ENCODE measurements at regions not wholly inside any gene's neighbourhood (a gene's known extent, or its start where the extent isn't known, plus 50 kb on each side); places are given as distances from the start of the nearest gene placed in this dataset.

- peak in 3 of 6 donors; percentile 14 to 77 (median 37) for DNase-seq (ENCODE audit: low read depth in 4 of 6, low spot score in 6 of 6)
- H3K9me3 ChIP-seq (ENCODE audit: control insufficient read depth, insufficient read depth, low read length) = no peaks in the 10 kb centered on the region
- H3K27ac ChIP-seq (ENCODE audit: low read depth, low read length) = no peak overlapping the region
- no peaks in the 10 kb centered on the region for H3K27me3 ChIP-seq (ENCODE audit: control insufficient read depth, insufficient read depth, low read length)
- WGBS (ENCODE audit: insufficient coverage) = no CpG with 5 or more reads among the region's 5 CpGs
- H3K36me3 ChIP-seq (ENCODE audit: control insufficient read depth, insufficient read depth, low read length) = no peaks in the 10 kb centered on the region
- no peak overlapping the region for H3K4me3 ChIP-seq (ENCODE audit: low read depth, low read length)
- no peaks in the 10 kb centered on the region for H3K4me1 ChIP-seq (ENCODE audit: control insufficient read depth, insufficient read depth, low read length)
Observed at GRCh38 chr4:180947425-180947824, 1295.8 kb upstream of the TENM3 start.

GRCh38 chr4:180949424-180950213 lies 1293.6 kb upstream of the TENM3 start:
- Histone ChIP-seq H3K27ac (ENCODE audit: low read depth, low read length) (no peak overlapping the region), H3K27me3 (ENCODE audit: control insufficient read depth, insufficient read depth, low read length) (no peaks in the 10 kb centered on the region), H3K9me3 (ENCODE audit: control insufficient read depth, insufficient read depth, low read length) (no peaks in the 10 kb centered on the region), H3K36me3 (ENCODE audit: control insufficient read depth, insufficient read depth, low read length) (no peaks in the 10 kb centered on the region), H3K4me3 (ENCODE audit: low read depth, low read length) (no peak overlapping the region), H3K4me1 (ENCODE audit: control insufficient read depth, insufficient read depth, low read length) (no peaks in the 10 kb centered on the region)
- DNase-seq (ENCODE audit: low read depth in 4 of 6, low spot score in 6 of 6) = no peak
- WGBS (ENCODE audit: insufficient coverage) = no CpG with 5 or more reads among the region's 7 CpGs

- H3K4me3 ChIP-seq (ENCODE audit: low read depth, low read length) = no peak overlapping the region
- no peaks in the 10 kb centered on the region for H3K9me3 ChIP-seq (ENCODE audit: control insufficient read depth, insufficient read depth, low read length)
- no peaks in the 10 kb centered on the region for H3K27me3 ChIP-seq (ENCODE audit: control insufficient read depth, insufficient read depth, low read length)
- no peak for DNase-seq (ENCODE audit: low read depth in 4 of 6, low spot score in 6 of 6)
- no peaks in the 10 kb centered on the region for H3K36me3 ChIP-seq (ENCODE audit: control insufficient read depth, insufficient read depth, low read length)
- no CpG with 5 or more reads among the region's 1 CpG for WGBS (ENCODE audit: insufficient coverage)
- no peak overlapping the region for H3K27ac ChIP-seq (ENCODE audit: low read depth, low read length)
- no peaks in the 10 kb centered on the region for H3K4me1 ChIP-seq (ENCODE audit: control insufficient read depth, insufficient read depth, low read length)
Observed at GRCh38 chr4:180950377-180950776, 1292.8 kb upstream of the TENM3 start.

- Histone ChIP-seq H3K4me1 (ENCODE audit: control insufficient read depth, insufficient read depth, low read length) (no peaks in the 10 kb centered on the region), H3K27me3 (ENCODE audit: control insufficient read depth, insufficient read depth, low read length) (no peaks in the 10 kb centered on the region), H3K9me3 (ENCODE audit: control insufficient read depth, insufficient read depth, low read length) (no peaks in the 10 kb centered on the region), H3K27ac (ENCODE audit: low read depth, low read length) (no peak overlapping the region), H3K36me3 (ENCODE audit: control insufficient read depth, insufficient read depth, low read length) (no peaks in the 10 kb centered on the region), H3K4me3 (ENCODE audit: low read depth, low read length) (no peak overlapping the region)
- peak in 1 of 6 donors; percentile 26 for DNase-seq (ENCODE audit: low read depth in 4 of 6, low spot score in 6 of 6)
- no CpG with 5 or more reads among the region's 2 CpGs for WGBS (ENCODE audit: insufficient coverage)
Observed at GRCh38 chr4:180951312-180951711, 1291.9 kb upstream of the TENM3 start.

- no peak for DNase-seq (ENCODE audit: low read depth in 4 of 6, low spot score in 6 of 6)
- Histone ChIP-seq H3K27me3 (ENCODE audit: control insufficient read depth, insufficient read depth, low read length) (no peaks in the 10 kb centered on the region), H3K9me3 (ENCODE audit: control insufficient read depth, insufficient read depth, low read length) (no peaks in the 10 kb centered on the region), H3K36me3 (ENCODE audit: control insufficient read depth, insufficient read depth, low read length) (no peaks in the 10 kb centered on the region), H3K4me1 (ENCODE audit: control insufficient read depth, insufficient read depth, low read length) (no peaks in the 10 kb centered on the region), H3K4me3 (ENCODE audit: low read depth, low read length) (no peak overlapping the region), H3K27ac (ENCODE audit: low read depth, low read length) (no peak overlapping the region)
- 83% methylated on average over 2 of the region's 4 CpGs for WGBS (ENCODE audit: insufficient coverage)
Observed at GRCh38 chr4:180953572-180953971, 1289.6 kb upstream of the TENM3 start.

- no peaks in the 10 kb centered on the region for H3K4me1 ChIP-seq (ENCODE audit: control insufficient read depth, insufficient read depth, low read length)
- H3K27ac ChIP-seq (ENCODE audit: low read depth, low read length) = no peak overlapping the region
- no peaks in the 10 kb centered on the region for H3K9me3 ChIP-seq (ENCODE audit: control insufficient read depth, insufficient read depth, low read length)
- H3K27me3 ChIP-seq (ENCODE audit: control insufficient read depth, insufficient read depth, low read length) = no peaks in the 10 kb centered on the region
- WGBS (ENCODE audit: insufficient coverage) = 80% methylated on average over 1 of the region's 4 CpGs
- no peak overlapping the region for H3K4me3 ChIP-seq (ENCODE audit: low read depth, low read length)
- no peaks in the 10 kb centered on the region for H3K36me3 ChIP-seq (ENCODE audit: control insufficient read depth, insufficient read depth, low read length)
- peak in 4 of 6 donors; percentile 14 to 85 (median 38) for DNase-seq (ENCODE audit: low read depth in 4 of 6, low spot score in 6 of 6)
Observed at GRCh38 chr4:180960743-180961401, 1282.3 kb upstream of the TENM3 start.

GRCh38 chr4:180962268-180962667 lies 1280.9 kb upstream of the TENM3 start:
- no peaks in the 10 kb centered on the region for H3K27me3 ChIP-seq (ENCODE audit: control insufficient read depth, insufficient read depth, low read length)
- no peak for DNase-seq (ENCODE audit: low read depth in 4 of 6, low spot score in 6 of 6)
- no peaks in the 10 kb centered on the region for H3K9me3 ChIP-seq (ENCODE audit: control insufficient read depth, insufficient read depth, low read length)
- no peaks in the 10 kb centered on the region for H3K4me1 ChIP-seq (ENCODE audit: control insufficient read depth, insufficient read depth, low read length)
- no peak overlapping the region for H3K4me3 ChIP-seq (ENCODE audit: low read depth, low read length)
- WGBS (ENCODE audit: insufficient coverage) = 100% methylated on average over 1 of the region's 3 CpGs
- H3K27ac ChIP-seq (ENCODE audit: low read depth, low read length) = no peak overlapping the region
- no peaks in the 10 kb centered on the region for H3K36me3 ChIP-seq (ENCODE audit: control insufficient read depth, insufficient read depth, low read length)

- Histone ChIP-seq H3K27me3 (ENCODE audit: control insufficient read depth, insufficient read depth, low read length) (no peaks in the 10 kb centered on the region), H3K4me3 (ENCODE audit: low read depth, low read length) (no peak overlapping the region), H3K4me1 (ENCODE audit: control insufficient read depth, insufficient read depth, low read length) (no peaks in the 10 kb centered on the region), H3K27ac (ENCODE audit: low read depth, low read length) (no peak overlapping the region), H3K9me3 (ENCODE audit: control insufficient read depth, insufficient read depth, low read length) (no peaks in the 10 kb centered on the region), H3K36me3 (ENCODE audit: control insufficient read depth, insufficient read depth, low read length) (no peaks in the 10 kb centered on the region)
- no peak for DNase-seq (ENCODE audit: low read depth in 4 of 6, low spot score in 6 of 6)
- no CpG with 5 or more reads among the region's 2 CpGs for WGBS (ENCODE audit: insufficient coverage)
Observed at GRCh38 chr4:180966312-180966711, 1276.9 kb upstream of the TENM3 start.

GRCh38 chr4:180967936-180968335 lies 1275.3 kb upstream of the TENM3 start:
- Histone ChIP-seq H3K9me3 (ENCODE audit: control insufficient read depth, insufficient read depth, low read length) (no peaks in the 10 kb centered on the region), H3K4me3 (ENCODE audit: low read depth, low read length) (no peak overlapping the region), H3K27me3 (ENCODE audit: control insufficient read depth, insufficient read depth, low read length) (no peaks in the 10 kb centered on the region), H3K4me1 (ENCODE audit: control insufficient read depth, insufficient read depth, low read length) (no peaks in the 10 kb centered on the region), H3K36me3 (ENCODE audit: control insufficient read depth, insufficient read depth, low read length) (no peaks in the 10 kb centered on the region), H3K27ac (ENCODE audit: low read depth, low read length) (no peak overlapping the region)
- DNase-seq (ENCODE audit: low read depth in 4 of 6, low spot score in 6 of 6) = no peak
- whole genome bisulfite sequencing (ENCODE audit: insufficient coverage) = 86% methylated on average over 2 of the region's 3 CpGs

- Histone ChIP-seq H3K27ac (ENCODE audit: low read depth, low read length) (no peak overlapping the region), H3K36me3 (ENCODE audit: control insufficient read depth, insufficient read depth, low read length) (no peaks in the 10 kb centered on the region), H3K4me1 (ENCODE audit: control insufficient read depth, insufficient read depth, low read length) (no peaks in the 10 kb centered on the region), H3K9me3 (ENCODE audit: control insufficient read depth, insufficient read depth, low read length) (no peaks in the 10 kb centered on the region), H3K4me3 (ENCODE audit: low read depth, low read length) (no peak overlapping the region), H3K27me3 (ENCODE audit: control insufficient read depth, insufficient read depth, low read length) (no peaks in the 10 kb centered on the region)
- no peak for DNase-seq (ENCODE audit: low read depth in 4 of 6, low spot score in 6 of 6)
- 100% methylated on average over 1 of the region's 4 CpGs for WGBS (ENCODE audit: insufficient coverage)
Observed at GRCh38 chr4:180973894-180974293, 1269.3 kb upstream of the TENM3 start.

Data from spinal cord (tissue), 9 donors.